ENCODE measurements at regions not wholly inside any gene's neighbourhood (a gene's known extent, or its start where the extent isn't known, plus 50 kb on each side); places are given as distances from the start of the nearest gene placed in this dataset.

DNA sequence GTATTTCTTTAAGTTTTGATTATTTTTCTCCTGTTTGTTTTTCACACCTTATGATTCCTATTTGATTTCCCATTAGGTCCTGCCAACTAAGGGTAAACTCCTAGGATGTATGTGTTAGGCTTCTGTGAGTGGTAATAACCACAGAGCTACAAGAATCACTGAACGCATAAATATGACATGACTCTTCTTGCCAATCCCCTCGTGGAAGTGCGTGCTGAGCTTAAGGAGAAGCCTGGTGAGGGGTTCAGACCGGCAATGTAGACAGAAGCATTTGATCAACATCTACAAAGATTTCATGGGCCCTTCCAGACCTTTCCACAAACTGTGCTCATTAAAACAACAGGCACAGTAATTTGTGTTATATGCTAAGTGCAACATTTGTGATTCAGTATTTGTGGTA is 273.8 kb upstream of the SNX7 start:
- Histone ChIP-seq H3K4me3 (replicated peaks; ENCODE audit: insufficient read depth, low read length) (no peak overlapping the region), H3K27ac (replicated peaks) (no peak overlapping the region), H3K27me3 (ENCODE audit: insufficient read depth, poor library complexity, severe bottlenecking) (no peaks in the 10 kb centered on the region)
- TF ChIP-seq, protein P1, sequence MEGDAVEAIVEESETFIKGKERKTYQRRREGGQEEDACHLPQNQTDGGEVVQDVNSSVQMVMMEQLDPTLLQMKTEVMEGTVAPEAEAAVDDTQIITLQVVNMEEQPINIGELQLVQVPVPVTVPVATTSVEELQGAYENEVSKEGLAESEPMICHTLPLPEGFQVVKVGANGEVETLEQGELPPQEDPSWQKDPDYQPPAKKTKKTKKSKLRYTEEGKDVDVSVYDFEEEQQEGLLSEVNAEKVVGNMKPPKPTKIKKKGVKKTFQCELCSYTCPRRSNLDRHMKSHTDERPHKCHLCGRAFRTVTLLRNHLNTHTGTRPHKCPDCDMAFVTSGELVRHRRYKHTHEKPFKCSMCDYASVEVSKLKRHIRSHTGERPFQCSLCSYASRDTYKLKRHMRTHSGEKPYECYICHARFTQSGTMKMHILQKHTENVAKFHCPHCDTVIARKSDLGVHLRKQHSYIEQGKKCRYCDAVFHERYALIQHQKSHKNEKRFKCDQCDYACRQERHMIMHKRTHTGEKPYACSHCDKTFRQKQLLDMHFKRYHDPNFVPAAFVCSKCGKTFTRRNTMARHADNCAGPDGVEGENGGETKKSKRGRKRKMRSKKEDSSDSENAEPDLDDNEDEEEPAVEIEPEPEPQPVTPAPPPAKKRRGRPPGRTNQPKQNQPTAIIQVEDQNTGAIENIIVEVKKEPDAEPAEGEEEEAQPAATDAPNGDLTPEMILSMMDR (IDR thresholded peaks at IDR 0.05; ENCODE audit: insufficient read depth, low read length), result no peak
- TF ChIP-seq, protein P2, sequence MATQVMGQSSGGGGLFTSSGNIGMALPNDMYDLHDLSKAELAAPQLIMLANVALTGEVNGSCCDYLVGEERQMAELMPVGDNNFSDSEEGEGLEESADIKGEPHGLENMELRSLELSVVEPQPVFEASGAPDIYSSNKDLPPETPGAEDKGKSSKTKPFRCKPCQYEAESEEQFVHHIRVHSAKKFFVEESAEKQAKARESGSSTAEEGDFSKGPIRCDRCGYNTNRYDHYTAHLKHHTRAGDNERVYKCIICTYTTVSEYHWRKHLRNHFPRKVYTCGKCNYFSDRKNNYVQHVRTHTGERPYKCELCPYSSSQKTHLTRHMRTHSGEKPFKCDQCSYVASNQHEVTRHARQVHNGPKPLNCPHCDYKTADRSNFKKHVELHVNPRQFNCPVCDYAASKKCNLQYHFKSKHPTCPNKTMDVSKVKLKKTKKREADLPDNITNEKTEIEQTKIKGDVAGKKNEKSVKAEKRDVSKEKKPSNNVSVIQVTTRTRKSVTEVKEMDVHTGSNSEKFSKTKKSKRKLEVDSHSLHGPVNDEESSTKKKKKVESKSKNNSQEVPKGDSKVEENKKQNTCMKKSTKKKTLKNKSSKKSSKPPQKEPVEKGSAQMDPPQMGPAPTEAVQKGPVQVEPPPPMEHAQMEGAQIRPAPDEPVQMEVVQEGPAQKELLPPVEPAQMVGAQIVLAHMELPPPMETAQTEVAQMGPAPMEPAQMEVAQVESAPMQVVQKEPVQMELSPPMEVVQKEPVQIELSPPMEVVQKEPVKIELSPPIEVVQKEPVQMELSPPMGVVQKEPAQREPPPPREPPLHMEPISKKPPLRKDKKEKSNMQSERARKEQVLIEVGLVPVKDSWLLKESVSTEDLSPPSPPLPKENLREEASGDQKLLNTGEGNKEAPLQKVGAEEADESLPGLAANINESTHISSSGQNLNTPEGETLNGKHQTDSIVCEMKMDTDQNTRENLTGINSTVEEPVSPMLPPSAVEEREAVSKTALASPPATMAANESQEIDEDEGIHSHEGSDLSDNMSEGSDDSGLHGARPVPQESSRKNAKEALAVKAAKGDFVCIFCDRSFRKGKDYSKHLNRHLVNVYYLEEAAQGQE (IDR thresholded peaks at IDR 0.05; ENCODE audit: insufficient replicate concordance, low read depth), result no peak
- TF ChIP-seq SPI1 (IDR thresholded peaks at IDR 0.05; ENCODE audit: borderline replicate concordance, low read depth) (no peak), POLR2AphosphoS5 (IDR thresholded peaks at IDR 0.05; ENCODE audit: low read depth) (no peak), GABPA (IDR thresholded peaks at IDR 0.05; ENCODE audit: low read depth) (no peak)
- DNase-seq (ENCODE audit: low read depth in 1 of 2, low spot score in 1 of 2), result no peak

DNA sequence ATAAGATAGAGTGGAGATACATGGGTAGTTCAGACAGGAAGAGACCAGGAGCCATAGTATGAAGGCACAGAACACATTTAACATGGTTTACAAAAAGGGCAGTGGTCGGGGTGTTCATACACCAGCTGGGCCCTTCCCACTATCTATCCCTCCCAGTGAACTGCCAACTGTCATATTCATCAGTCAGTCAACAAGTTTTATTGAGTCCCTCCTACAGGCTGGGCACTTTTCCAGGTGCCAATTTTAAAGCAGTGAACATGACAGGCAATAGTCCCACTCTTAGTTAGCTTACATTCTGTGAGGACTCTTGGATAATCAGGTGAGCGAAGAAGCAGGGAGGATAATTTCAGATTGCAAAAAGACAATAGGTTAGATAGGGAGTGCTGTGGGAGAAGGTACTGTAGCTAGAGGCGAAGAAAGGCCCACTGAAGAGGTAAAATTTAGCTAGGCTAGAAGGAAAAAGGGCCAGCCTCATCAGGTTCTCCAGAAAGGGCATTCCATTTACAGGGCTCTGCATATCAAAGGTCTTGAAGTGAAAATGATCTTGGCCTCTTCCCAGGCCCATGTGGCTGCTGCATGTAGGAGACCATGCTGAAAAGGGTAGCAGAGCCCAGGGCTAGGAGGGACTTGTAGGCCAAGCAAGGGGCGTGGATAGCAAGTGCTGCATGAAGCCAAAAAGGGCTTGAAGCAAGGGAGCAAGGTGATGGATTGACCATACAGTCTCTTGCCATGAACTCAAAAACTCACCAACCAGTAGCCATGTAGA is 274.7 kb upstream of the SNX7 start:
- Histone ChIP-seq H3K27me3 (ENCODE audit: insufficient read depth, poor library complexity, severe bottlenecking) (no peaks in the 10 kb centered on the region), H3K4me3 (replicated peaks; ENCODE audit: insufficient read depth, low read length) (no peak overlapping the region), H3K27ac (replicated peaks) (no peak overlapping the region)
- no peak for DNase-seq (ENCODE audit: low read depth in 1 of 2, low spot score in 1 of 2)
- TF ChIP-seq, protein P2 (IDR thresholded peaks at IDR 0.05; ENCODE audit: insufficient replicate concordance, low read depth), result no peak
- TF ChIP-seq GABPA (IDR thresholded peaks at IDR 0.05; ENCODE audit: low read depth), result no peak
- TF ChIP-seq, protein P1 (IDR thresholded peaks at IDR 0.05; ENCODE audit: insufficient read depth, low read length), result no peak
- no peak for TF ChIP-seq SPI1 (IDR thresholded peaks at IDR 0.05; ENCODE audit: borderline replicate concordance, low read depth)
- no peak for TF ChIP-seq POLR2AphosphoS5 (IDR thresholded peaks at IDR 0.05; ENCODE audit: low read depth)

DNA sequence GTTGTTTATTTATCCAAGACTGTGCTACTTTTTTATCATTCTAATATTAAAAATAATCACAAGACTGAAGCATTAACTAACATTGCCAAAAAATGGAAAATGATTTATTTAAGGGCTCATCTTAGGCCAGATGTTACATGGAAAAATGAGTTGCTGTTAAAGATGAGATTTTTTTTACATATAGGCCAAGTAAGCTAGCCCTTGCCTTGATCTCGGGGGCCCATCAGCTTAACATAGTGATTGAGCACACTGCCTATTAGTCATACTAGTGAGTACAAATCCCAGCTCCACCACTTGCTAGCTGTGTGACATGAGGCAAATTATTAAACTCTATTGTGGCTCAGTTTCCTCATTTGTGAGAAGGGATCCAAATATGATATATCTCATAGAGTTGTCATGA is 275.9 kb upstream of the SNX7 start:
- TF ChIP-seq SPI1 (IDR thresholded peaks at IDR 0.05; ENCODE audit: borderline replicate concordance, low read depth) (no peak), GABPA (IDR thresholded peaks at IDR 0.05; ENCODE audit: low read depth) (no peak), POLR2AphosphoS5 (IDR thresholded peaks at IDR 0.05; ENCODE audit: low read depth) (no peak)
- TF ChIP-seq, protein P1 (IDR thresholded peaks at IDR 0.05; ENCODE audit: insufficient read depth, low read length), result no peak
- TF ChIP-seq, protein P2 (IDR thresholded peaks at IDR 0.05; ENCODE audit: insufficient replicate concordance, low read depth), result no peak
- Histone ChIP-seq H3K27ac (replicated peaks) (no peak overlapping the region), H3K4me3 (replicated peaks; ENCODE audit: insufficient read depth, low read length) (no peak overlapping the region), H3K27me3 (ENCODE audit: insufficient read depth, poor library complexity, severe bottlenecking) (no peaks in the 10 kb centered on the region)
- DNase-seq (ENCODE audit: low read depth in 1 of 2, low spot score in 1 of 2), result no peak
